Natural killer cell (primary cell): ENCODE measurements at regions not wholly inside any gene's neighbourhood (a gene's known extent, or its start where the extent isn't known, plus 50 kb on each side); places are given as distances from the start of the nearest gene placed in this dataset.

Experiments
- ATAC-seq, 3 donors: fragments of 150-1000 bp in 2 of 3; fragments of 200-7000 bp in 1 of 3; cut with Tn5 transposase; 1 replicate in 1 of 3; 2 replicates in 2 of 3; pipeline ENCODE4 v1.10.0; 2021; ENCODE audit warnings: mild to moderate bottlenecking in 2 of 3, moderate library complexity in 2 of 3
- DNase-seq, 2 donors: peaks; one replicate each; pipeline versions ENCODE4 v3.0.0 to v3.0.0-alpha.2; 2013 to 2021; ENCODE audit warnings: mixed read lengths in 1 of 2
- H3K27ac ChIP-seq: one replicate; pipeline ENCODE4 v1.5.1; 2013; ENCODE audit warnings: mild to moderate bottlenecking, low read length
- H3K27me3 ChIP-seq: one replicate; pipeline ENCODE4 v1.6.1; 2013; ENCODE audit warnings: low read length; ENCODE audit not compliant: control insufficient read depth, insufficient read depth
- H3K36me3 ChIP-seq: one replicate; pipeline ENCODE4 v1.6.1; 2013; ENCODE audit warnings: low read length; ENCODE audit not compliant: control insufficient read depth, insufficient read depth
- H3K4me1 ChIP-seq: one replicate; pipeline ENCODE4 v1.6.1; 2013; ENCODE audit warnings: low read length; ENCODE audit not compliant: control insufficient read depth, insufficient read depth
- H3K4me3 ChIP-seq: one replicate; pipeline ENCODE4 v1.5.1; 2013; ENCODE audit warnings: low read length
- H3K9me3 ChIP-seq: one replicate; pipeline ENCODE4 v1.6.1; 2013; ENCODE audit warnings: low read length; ENCODE audit not compliant: control insufficient read depth, insufficient read depth
- H3K27ac Mint-ChIP-seq, 2 donors: one replicate each; pipeline ENCODE4 v1.8.0; 2022; ENCODE audit warnings: mild to moderate bottlenecking in 2 of 2, mixed read lengths in 2 of 2, moderate library complexity in 1 of 2
- H3K27me3 Mint-ChIP-seq, 2 donors: one replicate each; pipeline ENCODE4 v1.8.0; 2022; ENCODE audit warnings: low read depth in 2 of 2, mixed read lengths in 2 of 2
- H3K36me3 Mint-ChIP-seq: one replicate; pipeline ENCODE4 v1.8.0; 2022; ENCODE audit warnings: mixed read lengths
- H3K4me1 Mint-ChIP-seq, 2 donors: one replicate each; pipeline ENCODE4 v1.8.0; 2022; ENCODE audit warnings: mixed read lengths in 2 of 2
- H3K4me3 Mint-ChIP-seq: one replicate; pipeline ENCODE4 v1.8.0; 2022; ENCODE audit warnings: mild to moderate bottlenecking, moderate library complexity, mixed read lengths
- H3K9me3 Mint-ChIP-seq, 2 donors: one replicate each; pipeline ENCODE4 v1.8.0; 2022; ENCODE audit warnings: mixed read lengths in 2 of 2
- WGBS: methylation state at CpG from one replicate; pipeline ENCODE4 v1.1.7; 2013; ENCODE audit warnings: missing lambda C conversion rate; ENCODE audit not compliant: insufficient coverage; 5-methylcytosine and 5-hydroxymethylcytosine counted together
- intact Hi-C: fragments of 100-400 bp; cut with micrococcal nuclease; formaldehyde crosslinking; loops from one replicate; pipeline ENCODE4 v1.14.2; 2022
- TF ChIP-seq, protein P1 (sequence below): fragments of 200-600 bp; IDR thresholded peaks from one replicate; pipeline ENCODE4 v1.8.0; 2022; ENCODE audit warnings: antibody characterized with exemption

DNA sequence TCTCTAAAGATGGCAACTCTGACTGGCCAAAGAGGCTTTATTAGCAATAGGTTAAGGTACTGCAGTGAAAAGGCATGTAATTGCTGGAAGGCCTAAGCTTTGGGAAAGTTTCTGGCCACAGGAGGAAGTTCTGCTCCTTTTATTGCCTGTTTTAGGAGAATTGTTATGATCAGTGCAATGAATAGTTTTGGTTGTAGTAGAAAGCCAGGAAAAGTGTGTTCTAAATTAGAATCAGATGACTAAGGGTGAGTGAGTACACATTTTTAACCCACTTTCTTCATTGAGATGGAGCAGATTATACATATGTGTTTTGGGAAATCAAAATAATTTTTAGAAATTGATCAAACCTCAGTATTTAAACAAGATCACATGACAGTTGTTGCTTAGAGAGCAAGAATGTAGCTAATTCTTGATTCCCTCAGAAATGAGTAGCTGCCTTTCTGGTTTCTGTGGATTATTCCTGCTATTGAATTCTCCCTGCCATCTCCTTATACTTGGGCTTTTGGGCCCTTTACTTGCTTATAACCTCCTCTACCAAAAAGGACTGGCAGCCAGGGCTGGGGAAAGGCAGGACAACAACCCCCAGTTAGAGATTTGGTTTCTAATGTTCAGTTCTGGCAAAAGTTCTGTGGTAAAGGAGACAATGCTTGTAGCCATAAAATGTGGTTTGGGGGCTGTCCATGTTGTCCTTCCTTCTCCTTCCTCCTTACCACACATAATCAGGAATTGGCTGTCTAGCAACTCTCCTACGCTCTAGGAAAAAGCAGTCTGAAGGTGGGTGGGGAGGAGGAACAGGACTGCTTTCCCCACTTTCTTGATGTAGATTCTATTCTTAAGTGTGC lies 217.1 kb downstream of the SLC38A4 start:
- peak overlapping the region; percentile 7 for H3K27ac ChIP-seq
- DNase-seq = no peak

DNA sequence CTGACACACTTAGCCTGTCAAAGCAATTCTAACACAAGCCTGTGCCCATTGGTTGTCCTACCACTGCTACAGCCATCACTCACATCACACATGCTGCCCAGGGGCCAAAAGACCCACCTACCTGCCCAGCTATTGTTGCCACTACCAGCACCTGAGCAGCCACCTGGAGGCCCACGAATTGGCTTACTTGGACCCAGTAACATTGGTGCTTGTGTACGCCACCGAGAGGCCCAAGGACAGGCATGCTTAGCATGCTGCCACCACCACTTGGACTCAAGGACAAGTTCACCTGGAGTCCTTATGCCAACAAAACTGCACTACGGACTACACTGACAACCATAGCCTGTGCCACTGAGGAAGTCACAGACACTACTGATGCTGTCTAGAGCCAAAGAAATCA lies 221.1 kb downstream of the SLC38A4 start:
- WGBS = 90% methylated on average over 4 of the region's 4 CpGs
- intact Hi-C loops = loop anchor here (5.0 to 10.0 kb wide), 4 partner anchors 58 to 232 kb away; partner anchors contain the start of gene SLC38A2
- DNase-seq = no peak
- ATAC-seq = no peak
- TF ChIP-seq, protein P1, sequence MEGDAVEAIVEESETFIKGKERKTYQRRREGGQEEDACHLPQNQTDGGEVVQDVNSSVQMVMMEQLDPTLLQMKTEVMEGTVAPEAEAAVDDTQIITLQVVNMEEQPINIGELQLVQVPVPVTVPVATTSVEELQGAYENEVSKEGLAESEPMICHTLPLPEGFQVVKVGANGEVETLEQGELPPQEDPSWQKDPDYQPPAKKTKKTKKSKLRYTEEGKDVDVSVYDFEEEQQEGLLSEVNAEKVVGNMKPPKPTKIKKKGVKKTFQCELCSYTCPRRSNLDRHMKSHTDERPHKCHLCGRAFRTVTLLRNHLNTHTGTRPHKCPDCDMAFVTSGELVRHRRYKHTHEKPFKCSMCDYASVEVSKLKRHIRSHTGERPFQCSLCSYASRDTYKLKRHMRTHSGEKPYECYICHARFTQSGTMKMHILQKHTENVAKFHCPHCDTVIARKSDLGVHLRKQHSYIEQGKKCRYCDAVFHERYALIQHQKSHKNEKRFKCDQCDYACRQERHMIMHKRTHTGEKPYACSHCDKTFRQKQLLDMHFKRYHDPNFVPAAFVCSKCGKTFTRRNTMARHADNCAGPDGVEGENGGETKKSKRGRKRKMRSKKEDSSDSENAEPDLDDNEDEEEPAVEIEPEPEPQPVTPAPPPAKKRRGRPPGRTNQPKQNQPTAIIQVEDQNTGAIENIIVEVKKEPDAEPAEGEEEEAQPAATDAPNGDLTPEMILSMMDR = no peak
- H3K9me3 Mint-ChIP-seq = peaks cover 8 to 16% of the 10 kb centered on the region in 2 donors
- H3K4me1 Mint-ChIP-seq = peaks cover 40 to 44% of the 10 kb centered on the region in 2 donors
- no peak overlapping the region for H3K4me3 Mint-ChIP-seq
- Histone ChIP-seq H3K4me1 (peaks cover 18% of the 10 kb centered on the region), H3K27me3 (no peaks in the 10 kb centered on the region), H3K9me3 (peaks cover 6% of the 10 kb centered on the region), H3K4me3 (no peak overlapping the region), H3K36me3 (no peaks in the 10 kb centered on the region), H3K27ac (no peak overlapping the region)
- peaks cover 27% of the 10 kb centered on the region for H3K36me3 Mint-ChIP-seq
- H3K27ac Mint-ChIP-seq = no peak overlapping the region
- H3K27me3 Mint-ChIP-seq = no peaks in the 10 kb centered on the region

More for the DNA sequence above, 217.1 kb downstream of the SLC38A4 start:
- Histone ChIP-seq H3K4me3 (no peak overlapping the region), H3K9me3 (no peaks in the 10 kb centered on the region), H3K36me3 (no peaks in the 10 kb centered on the region), H3K4me1 (peaks cover 31% of the 10 kb centered on the region), H3K27me3 (no peaks in the 10 kb centered on the region)
- H3K4me1 Mint-ChIP-seq = peaks cover 63 to 65% of the 10 kb centered on the region in 2 donors
- TF ChIP-seq, protein P1 = no peak
- peak in 1 of 3 donors; percentile 5 for ATAC-seq
- peaks cover 3 to 8% of the 10 kb centered on the region in 2 donors for H3K9me3 Mint-ChIP-seq
- no peaks in the 10 kb centered on the region for H3K27me3 Mint-ChIP-seq
- H3K4me3 Mint-ChIP-seq = peak overlapping the region; percentile 92
- intact Hi-C loops = loop anchor here (5.0 to 10.0 kb wide), 4 partner anchors 54 to 236 kb away; partner anchors contain the start of gene SLC38A2
- H3K27ac Mint-ChIP-seq = peak overlapping the region; percentile 51 to 92
- H3K36me3 Mint-ChIP-seq = peaks cover 6% of the 10 kb centered on the region
- no CpG with 5 or more reads among the region's 1 CpG for WGBS

DNA sequence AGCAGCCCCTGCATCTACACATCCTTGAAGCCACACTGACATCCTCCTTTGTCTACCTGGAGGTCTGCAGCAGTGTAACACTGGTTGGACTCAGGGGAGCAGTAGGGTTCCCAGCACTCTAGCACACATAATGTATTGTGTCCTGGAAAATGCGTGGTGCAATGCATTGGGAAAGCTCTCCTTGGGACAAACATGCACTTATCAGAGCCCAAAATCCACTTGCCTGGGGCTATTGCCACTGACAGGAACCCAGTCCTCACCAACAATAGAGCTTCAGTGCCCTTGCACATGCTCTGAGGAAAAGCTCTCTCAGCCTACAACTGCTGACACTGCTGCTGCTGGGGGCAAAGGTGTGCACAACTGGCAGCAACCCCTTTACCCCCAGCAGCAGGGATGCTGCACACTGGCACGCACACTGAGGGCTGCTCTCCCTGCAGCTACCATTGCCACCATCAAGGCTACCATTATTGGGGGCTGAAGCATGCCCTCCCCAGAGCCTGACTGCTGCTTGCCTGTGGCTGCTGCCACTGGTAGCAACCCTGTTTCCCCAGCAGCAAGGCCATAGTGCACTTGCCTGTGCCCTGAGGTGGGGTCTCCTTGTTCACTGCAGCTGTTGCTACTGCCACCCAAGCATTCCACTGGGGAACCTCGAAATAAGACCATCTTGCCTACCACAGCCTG lies 221.9 kb downstream of the SLC38A4 start:
- WGBS = 96% methylated on average over 3 of the region's 3 CpGs
- intact Hi-C loops = loop anchor here (10.0 kb wide), 1 partner anchor 199 kb away; no protein-coding TSS in a partner anchor
- H3K27me3 ChIP-seq = no peaks in the 10 kb centered on the region
- peaks cover 13% of the 10 kb centered on the region for H3K4me1 ChIP-seq
- H3K36me3 ChIP-seq = no peaks in the 10 kb centered on the region
- peaks cover 6% of the 10 kb centered on the region for H3K9me3 ChIP-seq
- Mint-ChIP-seq H3K9me3 (peaks cover 9 to 13% of the 10 kb centered on the region in 2 donors), H3K27me3 (no peaks in the 10 kb centered on the region), H3K27ac (no peak overlapping the region), H3K4me1 (peaks cover 37 to 40% of the 10 kb centered on the region in 2 donors), H3K36me3 (peaks cover 21% of the 10 kb centered on the region), H3K4me3 (no peak overlapping the region)
- no peak for DNase-seq
- no peak overlapping the region for H3K4me3 ChIP-seq
- no peak overlapping the region for H3K27ac ChIP-seq
- TF ChIP-seq, protein P1 = no peak
- ATAC-seq = no peak
